H1 (cell line): ENCODE measurements at regions not wholly inside any gene's neighbourhood (a gene's known extent, or its start where the extent isn't known, plus 50 kb on each side); places are given as distances from the start of the nearest gene placed in this dataset.

Experiments used
- CTCF ChIA-PET: fragments of 300-600 bp; sonication (Branson Sonifier 250); formaldehyde crosslinking; loops from one replicate; lab custom pipeline; 2021; ENCODE audit not compliant: partially characterized antibody; lab: Charles Lee
- POLR2A ChIA-PET: fragments of 300-600 bp; sonication (Branson Sonifier 250); formaldehyde crosslinking; loops from one replicate; lab custom pipeline; 2021; ENCODE audit warnings: inconsistent platforms; ENCODE audit not compliant: partially characterized antibody; lab: Charles Lee
- DNase-seq, 2 experiments: peaks; one replicate each; pipeline versions ENCODE4 v3.0.0 to v3.0.0-alpha.2; 2010 to 2022; ENCODE audit warnings: low spot score in 2 of 2, low read depth in 1 of 2, mixed read lengths in 1 of 2
- FAIRE-seq: peaks from 2 replicates; lab custom pipeline; 2011; peaks lifted over from hg19 to GRCh38; lab: Jason Lieb, UNC
- H2AFZ ChIP-seq: 2 replicates; pipeline ENCODE4 v1.8.1; 2012; ENCODE audit warnings: low read length, inconsistent platforms
- H2AK5ac ChIP-seq: 2 replicates; pipeline ENCODE4 v1.6.1; 2013; ENCODE audit warnings: low read depth, low read length
- H2BK120ac ChIP-seq: replicated peaks from 2 replicates; pipeline ENCODE3; 2013; ENCODE audit warnings: low read depth, low read length, inconsistent platforms
- H2BK12ac ChIP-seq: 2 replicates; pipeline ENCODE4 v1.6.1; 2013; ENCODE audit warnings: low read depth, low read length
- H2BK15ac ChIP-seq: 2 replicates; pipeline ENCODE4 v1.6.1; 2013; ENCODE audit warnings: low read length
- H2BK20ac ChIP-seq: 2 replicates; pipeline ENCODE4 v1.6.1; 2013; ENCODE audit warnings: low read length
- H2BK5ac ChIP-seq: 2 replicates; pipeline ENCODE4 v1.6.1; 2013; ENCODE audit warnings: low read depth, low read length
- H3K14ac ChIP-seq: 2 replicates; pipeline ENCODE4 v1.6.1; 2013; ENCODE audit warnings: inconsistent platforms; ENCODE audit not compliant: insufficient read length
- H3K18ac ChIP-seq: 2 replicates; pipeline ENCODE4 v1.6.1; 2013; ENCODE audit warnings: low read length; ENCODE audit errors: extremely low read depth
- H3K23ac ChIP-seq: 2 replicates; pipeline ENCODE4 v1.6.1; 2013; ENCODE audit warnings: inconsistent platforms; ENCODE audit not compliant: insufficient read length
- H3K23me2 ChIP-seq: 2 replicates; pipeline ENCODE4 v1.6.1; 2013; ENCODE audit warnings: low read depth, low read length
- H3K27ac ChIP-seq: 2 replicates; pipeline ENCODE4 v1.6.1; 2011; ENCODE audit warnings: low read depth, low read length, inconsistent platforms
- H3K27me3 ChIP-seq, 4 experiments: replicated peaks in 1 of 4; 1 replicate in 1 of 4; 2 replicates in 3 of 4; pipeline versions ENCODE4 v1.6.1 to v1.8.1; 2011 to 2013; ENCODE audit warnings: low read length in 3 of 4, mild to moderate bottlenecking in 3 of 4, inconsistent platforms in 2 of 4, mixed read lengths in 2 of 4, moderate library complexity in 1 of 4; ENCODE audit not compliant: control insufficient read depth in 3 of 4, insufficient read depth in 3 of 4; ENCODE audit errors: extremely low read depth in 1 of 4
- H3K36me3 ChIP-seq, 4 experiments: 2 replicates each; pipeline versions ENCODE4 v1.6.1 to v1.8.1; 2011 to 2013; ENCODE audit warnings: mild to moderate bottlenecking in 4 of 4, low read length in 3 of 4, moderate library complexity in 2 of 4, control low read depth in 1 of 4, inconsistent platforms in 1 of 4; ENCODE audit not compliant: insufficient read depth in 4 of 4, control insufficient read depth in 2 of 4
- H3K4ac ChIP-seq: replicated peaks from 2 replicates; pipeline ENCODE3; 2013; ENCODE audit warnings: low read length, low read depth, mixed read lengths, inconsistent platforms; ENCODE audit not compliant: insufficient read length
- H3K4me1 ChIP-seq, 4 experiments: replicated peaks in 1 of 4; 1 replicate in 1 of 4; 2 replicates in 3 of 4; pipeline versions ENCODE4 v1.6.1 to v1.8.1; 2011 to 2013; ENCODE audit warnings: low read length in 3 of 4, inconsistent platforms in 2 of 4, mixed read lengths in 1 of 4; ENCODE audit not compliant: insufficient read depth in 4 of 4, control insufficient read depth in 3 of 4
- H3K4me2 ChIP-seq, 2 experiments: 2 replicates each; pipeline versions ENCODE4 v1.6.1 to v1.8.1; 2011 to 2013; ENCODE audit warnings: low read depth in 2 of 2, low read length in 2 of 2, control low read depth in 1 of 2, inconsistent platforms in 1 of 2, mild to moderate bottlenecking in 1 of 2; ENCODE audit not compliant: insufficient read depth in 1 of 2
- H3K4me3 ChIP-seq, 4 experiments: fragments of 200-600, 300-600 bp in 1 of 4; sonication (generic), shearing (Covaris generic), sonication (Bioruptor Twin) in 1 of 4; 2 replicates each; pipeline versions ENCODE4 v1.5.1 to v1.8.1; 2011 to 2016; ENCODE audit warnings: low read length in 4 of 4, low read depth in 3 of 4, control low read depth in 2 of 4, inconsistent platforms in 2 of 4, mild to moderate bottlenecking in 2 of 4, mixed read lengths in 1 of 4, moderate library complexity in 1 of 4; ENCODE audit not compliant: insufficient read depth in 2 of 4; ENCODE audit errors: extremely low read depth in 1 of 4
- H3K56ac ChIP-seq: replicated peaks from 2 replicates; pipeline ENCODE3; 2013; ENCODE audit warnings: low read depth, mild to moderate bottlenecking, mixed read lengths, low read length, inconsistent platforms; ENCODE audit not compliant: insufficient read length
- H3K79me1 ChIP-seq: 2 replicates; pipeline ENCODE4 v1.6.1; 2013; ENCODE audit warnings: low read depth, low read length, control low read depth
- H3K79me2 ChIP-seq, 2 experiments: 2 replicates each; pipeline versions ENCODE4 v1.6.1 to v1.8.1; 2012 to 2013; ENCODE audit warnings: low read length in 2 of 2, mild to moderate bottlenecking in 2 of 2, inconsistent platforms in 1 of 2; ENCODE audit not compliant: insufficient read depth in 2 of 2, control insufficient read depth in 1 of 2
- H3K9ac ChIP-seq, 4 experiments: replicated peaks in 1 of 4; 1 replicate in 1 of 4; 2 replicates in 3 of 4; pipeline versions ENCODE4 v1.6.1 to v1.8.1; 2011 to 2013; ENCODE audit warnings: low read depth in 3 of 4, low read length in 3 of 4, control low read depth in 2 of 4, mild to moderate bottlenecking in 2 of 4, moderate library complexity in 2 of 4, inconsistent platforms in 1 of 4; ENCODE audit errors: extremely low read depth in 1 of 4
- H3K9me3 ChIP-seq, 2 experiments: 2 replicates each; pipeline versions ENCODE4 v1.6.1 to v1.8.1; 2012 to 2013; ENCODE audit warnings: mild to moderate bottlenecking in 2 of 2, moderate library complexity in 2 of 2, control low read depth in 1 of 2, inconsistent platforms in 1 of 2, low read depth in 1 of 2, low read length in 1 of 2, mixed read lengths in 1 of 2; ENCODE audit not compliant: insufficient read depth in 2 of 2
- H4K20me1 ChIP-seq, 2 experiments: replicated peaks in 1 of 2; 2 replicates each; pipeline versions ENCODE3 to v1.8.1; 2011 to 2013; ENCODE audit warnings: inconsistent platforms in 2 of 2, low read length in 2 of 2, mild to moderate bottlenecking in 1 of 2; ENCODE audit not compliant: insufficient read depth in 2 of 2, control insufficient read depth in 1 of 2
- H4K5ac ChIP-seq: 2 replicates; pipeline ENCODE4 v1.6.1; 2013; ENCODE audit warnings: low read length, low read depth, mixed read lengths, inconsistent platforms; ENCODE audit not compliant: insufficient read length
- H4K8ac ChIP-seq: 2 replicates; pipeline ENCODE4 v1.8.0; 2013; ENCODE audit warnings: mild to moderate bottlenecking, moderate library complexity, low read length, inconsistent platforms; ENCODE audit not compliant: insufficient read depth; ENCODE audit errors: extremely low read depth
- H4K91ac ChIP-seq: replicated peaks from 2 replicates; pipeline ENCODE3; 2013; ENCODE audit warnings: low read length, mixed read lengths, inconsistent platforms; ENCODE audit not compliant: insufficient read length
- CEBPB ChIP-seq: IDR thresholded peaks from 2 replicates; pipeline ENCODE4 v1.6.1; 2012; ENCODE audit warnings: low read depth, low read length
- CREB1 ChIP-seq: IDR thresholded peaks from 2 replicates; pipeline ENCODE4 v1.6.1; 2012; ENCODE audit warnings: inconsistent platforms
- FOSL1 ChIP-seq: IDR thresholded peaks from 2 replicates; pipeline ENCODE4 v1.6.1; 2011; ENCODE audit warnings: mild to moderate bottlenecking, low read depth, low read length, moderate library complexity; ENCODE audit not compliant: insufficient read depth
- HDAC2 ChIP-seq, 2 experiments: fragments of 300-600 bp in 1 of 2; sonication (generic) in 1 of 2; IDR thresholded peaks; 2 replicates each; pipeline ENCODE4 v1.6.1; 2011 to 2012; ENCODE audit warnings: low read depth in 2 of 2, low read length in 2 of 2, mild to moderate bottlenecking in 2 of 2, moderate library complexity in 2 of 2, borderline replicate concordance in 1 of 2, inconsistent platforms in 1 of 2
- JUN ChIP-seq: IDR thresholded peaks from 2 replicates; pipeline ENCODE4 v1.6.1; 2011; ENCODE audit warnings: low read depth, mild to moderate bottlenecking, improper control_type of control experiment, low read length
- KDM1A ChIP-seq: fragments of 200-600, 300-600 bp; sonication (generic); IDR thresholded peaks from 2 replicates; pipeline ENCODE4 v1.7.1; 2016; ENCODE audit warnings: mild to moderate bottlenecking, low read length, borderline replicate concordance
- MAFK ChIP-seq: IDR thresholded peaks from 2 replicates; pipeline ENCODE4 v1.6.1; 2012; ENCODE audit warnings: low read depth, mild to moderate bottlenecking, improper control_type of control experiment, low read length
- SIN3A ChIP-seq, 2 experiments: IDR thresholded peaks in 1 of 2; conservative IDR thresholded peaks in 1 of 2; 2 replicates each; pipeline ENCODE4 v1.6.1; 2011 to 2012; ENCODE audit warnings: low read length in 2 of 2, improper control_type of control experiment in 1 of 2, low read depth in 1 of 2, mild to moderate bottlenecking in 1 of 2
- SP1 ChIP-seq: IDR thresholded peaks from 2 replicates; pipeline ENCODE4 v1.6.1; 2011; ENCODE audit warnings: low read depth, low read length
- YY1 ChIP-seq: IDR thresholded peaks from 2 replicates; pipeline ENCODE4 v1.6.1; 2011; ENCODE audit warnings: low read depth, mild to moderate bottlenecking, low read length
- WGBS, 2 experiments: shearing (Covaris generic) in 1 of 2; methylation state at CpG; one replicate each; pipeline versions ENCODE4 v1.1.6 to v1.1.7; 2013 to 2015; ENCODE audit warnings: low lambda C conversion rate in 2 of 2, mixed read lengths in 2 of 2, inconsistent platforms in 1 of 2, low coverage in 1 of 2, missing lambda C conversion rate in 1 of 2; ENCODE audit not compliant: insufficient replicate concordance in 2 of 2, insufficient coverage in 1 of 2, insufficient read length in 1 of 2; ENCODE audit errors: extremely low coverage in 1 of 2, missing lambda C conversion rate in 1 of 2; 5-methylcytosine and 5-hydroxymethylcytosine counted together
- TF ChIP-seq, protein P1 (sequence below): IDR thresholded peaks from 2 replicates; pipeline ENCODE4 v1.6.1; 2012; ENCODE audit warnings: inconsistent platforms
- TF ChIP-seq, protein P2 (sequence below): IDR thresholded peaks from 2 replicates; pipeline ENCODE4 v1.6.1; 2011; ENCODE audit warnings: low read length, improper control_type of control experiment

DNA sequence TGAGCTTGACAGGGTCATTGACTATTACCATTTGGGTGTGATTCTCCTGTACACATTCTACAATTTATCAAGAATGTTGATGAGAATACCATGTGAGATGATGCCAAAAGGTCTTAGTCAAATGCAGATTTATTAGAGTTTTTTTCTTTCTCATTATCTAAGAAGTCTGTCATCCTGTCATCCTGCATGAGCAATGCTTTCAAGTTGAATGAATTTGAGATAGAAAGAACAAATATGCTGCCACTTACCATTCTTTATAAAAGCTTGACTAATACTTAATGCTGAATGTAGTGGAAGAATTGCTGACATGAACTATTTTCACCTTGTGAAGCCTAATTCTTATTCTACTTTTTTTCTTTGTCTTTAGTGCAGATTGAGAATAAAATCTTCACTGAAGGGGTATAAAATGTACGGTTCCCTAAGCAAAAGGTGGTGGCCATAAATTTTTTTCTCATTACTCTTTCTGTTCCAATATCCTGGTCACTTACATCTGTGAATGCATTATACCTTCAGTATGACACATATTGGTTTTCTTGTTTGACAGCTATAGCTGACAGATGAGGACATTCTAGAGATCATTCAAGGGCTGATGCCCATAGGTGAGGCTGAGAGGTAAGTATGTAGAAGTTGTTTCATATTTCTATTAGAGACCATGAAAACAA lies 1434.7 kb downstream of the SLITRK1 start:
- Histone ChIP-seq H4K8ac (no peak overlapping the region), H2BK15ac (no peak overlapping the region), H3K36me3 (no peaks in the 10 kb centered on the region), H2AK5ac (no peak overlapping the region), H4K20me1 (no peaks in the 10 kb centered on the region), H3K9me3 (no peaks in the 10 kb centered on the region), H3K4ac (no peak overlapping the region), H3K23ac (no peak overlapping the region), H4K91ac (no peak overlapping the region), H3K56ac (no peak overlapping the region), H3K4me3 (no peak overlapping the region), H4K5ac (no peak overlapping the region), H3K4me1 (no peaks in the 10 kb centered on the region), H3K18ac (no peak overlapping the region), H3K27me3 (no peaks in the 10 kb centered on the region), H2BK5ac (no peak overlapping the region), H2BK12ac (no peak overlapping the region), H2BK120ac (no peak overlapping the region), H3K79me1 (no peaks in the 10 kb centered on the region), H3K23me2 (no peaks in the 10 kb centered on the region), H3K79me2 (no peaks in the 10 kb centered on the region), H3K27ac (no peak overlapping the region), H3K4me2 (no peak overlapping the region), H3K9ac (no peak overlapping the region), H2AFZ (no peak overlapping the region), H2BK20ac (no peak overlapping the region), H3K14ac (no peak overlapping the region)
- DNase-seq (no peak), FAIRE-seq (no peak)
- CTCF ChIA-PET: no interaction called here
- 65% methylated on average over 1 of the region's 1 CpG; no CpG with 5 or more reads in 1 of the 2 experiments for WGBS, 2 experiments
- POLR2A ChIA-PET: no interaction called here
- TF ChIP-seq CREB1: no peak
- no peak for TF ChIP-seq MAFK
- TF ChIP-seq SIN3A (conservative IDR thresholded peaks at IDR 0.05 in 1 of 2, IDR thresholded peaks at IDR 0.05 in 1 of 2; ENCODE audit: low read depth in 1 of 2, low read length in 2 of 2): no peak
- TF ChIP-seq, protein P1, sequence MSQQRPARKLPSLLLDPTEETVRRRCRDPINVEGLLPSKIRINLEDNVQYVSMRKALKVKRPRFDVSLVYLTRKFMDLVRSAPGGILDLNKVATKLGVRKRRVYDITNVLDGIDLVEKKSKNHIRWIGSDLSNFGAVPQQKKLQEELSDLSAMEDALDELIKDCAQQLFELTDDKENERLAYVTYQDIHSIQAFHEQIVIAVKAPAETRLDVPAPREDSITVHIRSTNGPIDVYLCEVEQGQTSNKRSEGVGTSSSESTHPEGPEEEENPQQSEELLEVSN: no peak
- no peak for TF ChIP-seq HDAC2 (IDR thresholded peaks at IDR 0.05; ENCODE audit: borderline replicate concordance in 1 of 2, low read depth in 2 of 2, low read length in 2 of 2)
- no peak for TF ChIP-seq SP1
- no peak for TF ChIP-seq FOSL1
- TF ChIP-seq, protein P2, sequence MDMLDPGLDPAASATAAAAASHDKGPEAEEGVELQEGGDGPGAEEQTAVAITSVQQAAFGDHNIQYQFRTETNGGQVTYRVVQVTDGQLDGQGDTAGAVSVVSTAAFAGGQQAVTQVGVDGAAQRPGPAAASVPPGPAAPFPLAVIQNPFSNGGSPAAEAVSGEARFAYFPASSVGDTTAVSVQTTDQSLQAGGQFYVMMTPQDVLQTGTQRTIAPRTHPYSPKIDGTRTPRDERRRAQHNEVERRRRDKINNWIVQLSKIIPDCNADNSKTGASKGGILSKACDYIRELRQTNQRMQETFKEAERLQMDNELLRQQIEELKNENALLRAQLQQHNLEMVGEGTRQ: no peak
- TF ChIP-seq YY1: no peak
- TF ChIP-seq CEBPB: no peak
- no peak for TF ChIP-seq JUN
- no peak for TF ChIP-seq KDM1A
